Endothelial cell of umbilical vein (primary cell): ENCODE measurements at regions not wholly inside any gene's neighbourhood (a gene's known extent, or its start where the extent isn't known, plus 50 kb on each side); places are given as distances from the start of the nearest gene placed in this dataset.

Experiments used
- EZH2 ChIP-seq: IDR thresholded peaks from 2 replicates; pipeline ENCODE4 v1.6.1; 2012; ENCODE audit warnings: borderline replicate concordance, low read depth, mild to moderate bottlenecking, moderate library complexity, low read length, inconsistent platforms; ENCODE audit not compliant: severe bottlenecking
- JUN ChIP-seq: IDR thresholded peaks from 2 replicates; pipeline ENCODE4 v1.6.1; 2011; ENCODE audit warnings: borderline replicate concordance, low read depth; ENCODE audit not compliant: insufficient read length, insufficient read depth
- MAX ChIP-seq: IDR thresholded peaks from 2 replicates; pipeline ENCODE4 v1.6.1; 2011; ENCODE audit not compliant: insufficient read depth, insufficient read length
- MYC ChIP-seq: IDR thresholded peaks from one replicate; pipeline ENCODE4 v1.6.1; 2011; ENCODE audit warnings: mild to moderate bottlenecking, low read depth, low read length
- POLR2A ChIP-seq: IDR thresholded peaks from 2 replicates; pipeline ENCODE4 v1.6.1; 2012; ENCODE audit warnings: low read depth, mild to moderate bottlenecking, control low read depth, low read length
- POLR2AphosphoS5 ChIP-seq: IDR thresholded peaks from 2 replicates; pipeline ENCODE4 v1.6.1; 2012; ENCODE audit warnings: low read depth, mild to moderate bottlenecking, control low read depth, low read length, moderate library complexity; ENCODE audit not compliant: insufficient read depth
- TF ChIP-seq, protein P1 (sequence below), 2 donors: IDR thresholded peaks; 1 replicate in 1 of 2; 2 replicates in 1 of 2; pipeline ENCODE4 v1.5.1; 2011; ENCODE audit warnings: low read length in 2 of 2, mild to moderate bottlenecking in 2 of 2, moderate library complexity in 2 of 2, control low read depth in 1 of 2, inconsistent platforms in 1 of 2, low read depth in 1 of 2; ENCODE audit not compliant: insufficient read depth in 1 of 2; ENCODE audit errors: extremely low read depth in 1 of 2

DNA sequence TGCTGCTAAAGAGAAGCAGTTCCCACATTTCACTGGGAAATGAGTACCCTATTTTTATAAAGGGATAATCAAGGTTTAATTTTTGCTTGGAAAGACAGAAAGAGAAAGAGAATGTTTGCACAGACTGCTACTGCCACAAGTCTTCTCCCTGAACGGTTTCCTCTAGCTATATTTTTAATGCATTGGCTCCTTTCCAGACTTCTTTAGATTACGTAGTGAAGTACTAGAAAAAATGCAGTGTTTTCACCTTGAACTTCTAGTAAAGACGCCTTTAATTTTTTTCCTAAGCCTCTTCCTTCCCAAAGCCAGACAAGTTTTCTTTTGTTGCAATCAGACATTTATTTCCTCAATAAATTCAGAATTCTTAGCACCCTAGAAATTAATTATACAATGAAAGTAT, 248.3 kb upstream of the CCDC54 start:
- TF ChIP-seq, protein P1, sequence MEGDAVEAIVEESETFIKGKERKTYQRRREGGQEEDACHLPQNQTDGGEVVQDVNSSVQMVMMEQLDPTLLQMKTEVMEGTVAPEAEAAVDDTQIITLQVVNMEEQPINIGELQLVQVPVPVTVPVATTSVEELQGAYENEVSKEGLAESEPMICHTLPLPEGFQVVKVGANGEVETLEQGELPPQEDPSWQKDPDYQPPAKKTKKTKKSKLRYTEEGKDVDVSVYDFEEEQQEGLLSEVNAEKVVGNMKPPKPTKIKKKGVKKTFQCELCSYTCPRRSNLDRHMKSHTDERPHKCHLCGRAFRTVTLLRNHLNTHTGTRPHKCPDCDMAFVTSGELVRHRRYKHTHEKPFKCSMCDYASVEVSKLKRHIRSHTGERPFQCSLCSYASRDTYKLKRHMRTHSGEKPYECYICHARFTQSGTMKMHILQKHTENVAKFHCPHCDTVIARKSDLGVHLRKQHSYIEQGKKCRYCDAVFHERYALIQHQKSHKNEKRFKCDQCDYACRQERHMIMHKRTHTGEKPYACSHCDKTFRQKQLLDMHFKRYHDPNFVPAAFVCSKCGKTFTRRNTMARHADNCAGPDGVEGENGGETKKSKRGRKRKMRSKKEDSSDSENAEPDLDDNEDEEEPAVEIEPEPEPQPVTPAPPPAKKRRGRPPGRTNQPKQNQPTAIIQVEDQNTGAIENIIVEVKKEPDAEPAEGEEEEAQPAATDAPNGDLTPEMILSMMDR (IDR thresholded peaks at IDR 0.05; ENCODE audit: extremely low read depth in 1 of 2, insufficient read depth in 1 of 2, low read depth in 1 of 2, low read length in 2 of 2): no peak
- TF ChIP-seq MAX (no peak), EZH2 (no peak), POLR2A (no peak), POLR2AphosphoS5 (no peak), MYC (no peak), JUN (no peak)
